Stimulated activated CD4-positive, alpha-beta T cell treated with anti-CD3 and anti-CD28 coated beads, Interleukin-12 subunit alpha, Interleukin-12 subunit beta, amount 100 ng/mL, for 4 hours (primary cell): ENCODE measurements at regions not wholly inside any gene's neighbourhood (a gene's known extent, or its start where the extent isn't known, plus 50 kb on each side); places are given as distances from the start of the nearest gene placed in this dataset.
"Not testable (repeated sequence)": the region's sequence is repeated elsewhere in the genome, so short reads cannot be mapped to it uniquely, and the experiment has no call there.

ENCODE experiments used
- DNase-seq: peaks from one replicate; pipeline ENCODE4 v3.0.0-alpha.2; 2020

- no peak for DNase-seq
Measured at GRCh38 chr1:229141689-229142377, 129.1 kb upstream of the RAB4A start.

- no peak for DNase-seq
Measured at GRCh38 chr1:229142471-229142870, 128.4 kb upstream of the RAB4A start.

- no peak for DNase-seq
Measured at GRCh38 chr1:229146647-229147046, 124.3 kb upstream of the RAB4A start.

- no peak for DNase-seq
Measured at GRCh38 chr1:229147072-229147471, 123.8 kb upstream of the RAB4A start.

GRCh38 chr1:229148041-229148671 lies 122.8 kb upstream of the RAB4A start:
- DNase-seq = no peak

GRCh38 chr1:229148743-229149142 lies 122.2 kb upstream of the RAB4A start:
- DNase-seq = no peak

GRCh38 chr1:229149435-229149834 lies 121.5 kb upstream of the RAB4A start:
- DNase-seq = no peak

GRCh38 chr1:229150518-229150917 lies 120.4 kb upstream of the RAB4A start:
- no peak for DNase-seq

GRCh38 chr1:229151412-229151811 lies 119.5 kb upstream of the RAB4A start:
- DNase-seq = not testable (repeated sequence)

GRCh38 chr1:229152311-229152710 lies 118.6 kb upstream of the RAB4A start:
- DNase-seq = no peak

GRCh38 chr1:229153955-229154548 lies 116.9 kb upstream of the RAB4A start:
- no peak for DNase-seq

- DNase-seq = no peak
Measured at GRCh38 chr1:229154811-229155210, 116.1 kb upstream of the RAB4A start.

GRCh38 chr1:229155472-229155871 lies 115.4 kb upstream of the RAB4A start:
- peak; percentile 15 for DNase-seq

GRCh38 chr1:229156872-229157271 lies 114.0 kb upstream of the RAB4A start:
- no peak for DNase-seq

- no peak for DNase-seq
Measured at GRCh38 chr1:229157480-229157879, 113.4 kb upstream of the RAB4A start.

- no peak for DNase-seq
Measured at GRCh38 chr1:229158341-229158921, 112.5 kb upstream of the RAB4A start.

- DNase-seq = no peak
Measured at GRCh38 chr1:229158927-229159326, 112.0 kb upstream of the RAB4A start.

GRCh38 chr1:229159668-229160544 lies 111.0 kb upstream of the RAB4A start:
- no peak for DNase-seq

- no peak for DNase-seq
Measured at GRCh38 chr1:229161740-229162139, 109.2 kb upstream of the RAB4A start.

- DNase-seq = no peak
Measured at GRCh38 chr1:229162825-229163515, 107.9 kb upstream of the RAB4A start.

- no peak for DNase-seq
Measured at GRCh38 chr1:229164348-229164747, 106.6 kb upstream of the RAB4A start.
